MM.1S (cell line): ENCODE measurements at regions not wholly inside any gene's neighbourhood (a gene's known extent, or its start where the extent isn't known, plus 50 kb on each side); places are given as distances from the start of the nearest gene placed in this dataset.

Experiments used
- DNase-seq: peaks from one replicate; pipeline ENCODE4 v3.0.0-alpha.2; 2015
- H2AFZ ChIP-seq: fragments of 300-600 bp; sonication (generic); 2 replicates; pipeline ENCODE4 v1.6.0; 2016; ENCODE audit warnings: antibody characterized with exemption, low read length
- H3F3A ChIP-seq: fragments of 300-600 bp; sonication (generic); 2 replicates; pipeline ENCODE4 v1.6.1; 2016; ENCODE audit warnings: mild to moderate bottlenecking, antibody characterized with exemption, low read length, moderate library complexity, mixed read lengths; ENCODE audit not compliant: insufficient read depth
- H3K27ac ChIP-seq: fragments of 300-600 bp; sonication (generic); 2 replicates; pipeline ENCODE4 v1.5.1; 2016; ENCODE audit warnings: mild to moderate bottlenecking, low read length
- H3K27me3 ChIP-seq: fragments of 300-600 bp; sonication (generic); replicated peaks from 2 replicates; pipeline ENCODE4 v1.6.0; 2016; ENCODE audit warnings: low read length; ENCODE audit not compliant: insufficient read depth
- H3K36me3 ChIP-seq: fragments of 300-600 bp; sonication (generic); replicated peaks from 2 replicates; pipeline ENCODE4 v1.6.1; 2016; ENCODE audit warnings: mild to moderate bottlenecking, low read length, mixed read lengths; ENCODE audit not compliant: insufficient read depth
- H3K4me1 ChIP-seq: fragments of 300-600 bp; sonication (generic); 2 replicates; pipeline ENCODE4 v1.6.1; 2016; ENCODE audit warnings: low read length, mixed read lengths
- H3K4me2 ChIP-seq: fragments of 300-600 bp; sonication (generic); 2 replicates; pipeline ENCODE4 v1.6.0; 2016; ENCODE audit warnings: low read depth, low read length
- H3K4me3 ChIP-seq: fragments of 300-600 bp; sonication (generic); 2 replicates; pipeline ENCODE4 v1.5.1; 2016; ENCODE audit warnings: low read length, mixed read lengths
- H3K79me2 ChIP-seq: fragments of 300-600 bp; sonication (generic); 2 replicates; pipeline ENCODE4 v1.6.1; 2016; ENCODE audit warnings: mixed run types, low read length, mixed read lengths
- H3K9ac ChIP-seq: fragments of 300-600 bp; sonication (generic); 2 replicates; pipeline ENCODE4 v1.6.1; 2016; ENCODE audit warnings: low read length, mixed read lengths
- H3K9me2 ChIP-seq: fragments of 300-600 bp; sonication (generic); replicated peaks from 2 replicates; pipeline ENCODE4 v1.6.1; 2016; ENCODE audit warnings: mild to moderate bottlenecking, low read length, mixed read lengths; ENCODE audit not compliant: insufficient read depth
- H3K9me3 ChIP-seq: fragments of 300-600 bp; sonication (generic); replicated peaks from 2 replicates; pipeline ENCODE4 v1.6.1; 2016; ENCODE audit warnings: mild to moderate bottlenecking, low read length, mixed read lengths; ENCODE audit not compliant: insufficient read depth
- H4K20me1 ChIP-seq: fragments of 300-600 bp; sonication (generic); 2 replicates; pipeline ENCODE4 v1.6.1; 2016; ENCODE audit warnings: mild to moderate bottlenecking, low read length, moderate library complexity, mixed read lengths; ENCODE audit not compliant: insufficient read depth
- CTCF ChIP-seq: fragments of 300-600 bp; sonication (generic); IDR thresholded peaks from 2 replicates; pipeline ENCODE4 v1.5.1; 2016; ENCODE audit warnings: antibody characterized with exemption, low read length, mixed read lengths
- EZH2 ChIP-seq: fragments of 300-600 bp; sonication (generic); optimal IDR thresholded peaks from 2 replicates; pipeline ENCODE3; 2017; ENCODE audit warnings: low read depth, mild to moderate bottlenecking, antibody characterized with exemption, low read length, mixed read lengths
- EZH2phosphoT487 ChIP-seq: fragments of 300-600 bp; sonication (generic); IDR thresholded peaks from 2 replicates; pipeline ENCODE4 v1.6.1; 2018; ENCODE audit warnings: antibody characterized with exemption, low read length

- DNase-seq, result no peak
- no peak overlapping the region for H3K27ac ChIP-seq
- H3K9me3 ChIP-seq, result no peaks in the 10 kb centered on the region
- no peak overlapping the region for H3K4me3 ChIP-seq
- H3K4me1 ChIP-seq, result no peaks in the 10 kb centered on the region
- no peaks in the 10 kb centered on the region for H3K27me3 ChIP-seq
- no peaks in the 10 kb centered on the region for H4K20me1 ChIP-seq
- no peak overlapping the region for H3K4me2 ChIP-seq
- no peaks in the 10 kb centered on the region for H3K36me3 ChIP-seq
- H3F3A ChIP-seq, result no peaks in the 10 kb centered on the region
- no peaks in the 10 kb centered on the region for H3K79me2 ChIP-seq
- H2AFZ ChIP-seq, result no peak overlapping the region
- no peak overlapping the region for H3K9ac ChIP-seq
- H3K9me2 ChIP-seq, result no peaks in the 10 kb centered on the region
- TF ChIP-seq EZH2phosphoT487 (no peak), EZH2 (no peak), CTCF (no peak)
Observed at GRCh38 chr10:121231079-121231478, 367.2 kb downstream of the FGFR2 start.

- H3K4me1 ChIP-seq, result no peaks in the 10 kb centered on the region
- H3K4me2 ChIP-seq, result no peak overlapping the region
- H3K4me3 ChIP-seq, result no peak overlapping the region
- TF ChIP-seq EZH2phosphoT487 (no peak), EZH2 (no peak), CTCF (no peak)
- H3K9ac ChIP-seq, result no peak overlapping the region
- H3F3A ChIP-seq, result no peaks in the 10 kb centered on the region
- no peaks in the 10 kb centered on the region for H3K9me3 ChIP-seq
- no peak overlapping the region for H3K27ac ChIP-seq
- H3K9me2 ChIP-seq, result no peaks in the 10 kb centered on the region
- H3K79me2 ChIP-seq, result no peaks in the 10 kb centered on the region
- no peak for DNase-seq
- H3K36me3 ChIP-seq, result no peaks in the 10 kb centered on the region
- H4K20me1 ChIP-seq, result no peaks in the 10 kb centered on the region
- no peak overlapping the region for H2AFZ ChIP-seq
- no peaks in the 10 kb centered on the region for H3K27me3 ChIP-seq
Observed at GRCh38 chr10:121232494-121232893, 365.8 kb downstream of the FGFR2 start.

GRCh38 chr10:121235692-121236091 lies 362.6 kb downstream of the FGFR2 start:
- H4K20me1 ChIP-seq, result no peaks in the 10 kb centered on the region
- TF ChIP-seq EZH2, result no peak
- TF ChIP-seq CTCF, result no peak

GRCh38 chr10:121236621-121237020 lies 361.6 kb downstream of the FGFR2 start:
- no peak for TF ChIP-seq EZH2phosphoT487
- TF ChIP-seq CTCF, result no peak
- no peak for TF ChIP-seq EZH2
- no peaks in the 10 kb centered on the region for H4K20me1 ChIP-seq

More at GRCh38 chr10:121235692-121236091, 362.6 kb downstream of the FGFR2 start:
- H3K4me1 ChIP-seq, result no peaks in the 10 kb centered on the region
- H3K9me3 ChIP-seq, result no peaks in the 10 kb centered on the region
- no peaks in the 10 kb centered on the region for H3K79me2 ChIP-seq
- H3K9ac ChIP-seq, result no peak overlapping the region
- DNase-seq, result no peak
- H3K27me3 ChIP-seq, result no peaks in the 10 kb centered on the region
- H3K36me3 ChIP-seq, result no peaks in the 10 kb centered on the region
- H3K4me3 ChIP-seq, result no peak overlapping the region
- H3F3A ChIP-seq, result no peaks in the 10 kb centered on the region
- H2AFZ ChIP-seq, result no peak overlapping the region
- no peak overlapping the region for H3K27ac ChIP-seq
- no peak overlapping the region for H3K4me2 ChIP-seq
- no peaks in the 10 kb centered on the region for H3K9me2 ChIP-seq

More at GRCh38 chr10:121236621-121237020, 361.6 kb downstream of the FGFR2 start:
- Histone ChIP-seq H3K9me3 (no peaks in the 10 kb centered on the region), H3K9ac (no peak overlapping the region), H3F3A (no peaks in the 10 kb centered on the region), H3K27me3 (no peaks in the 10 kb centered on the region), H3K4me3 (no peak overlapping the region), H3K4me1 (no peaks in the 10 kb centered on the region), H3K36me3 (no peaks in the 10 kb centered on the region), H3K79me2 (no peaks in the 10 kb centered on the region), H3K9me2 (no peaks in the 10 kb centered on the region), H3K4me2 (no peak overlapping the region), H3K27ac (no peak overlapping the region), H2AFZ (no peak overlapping the region)
- no peak for DNase-seq
